Progenitor cell of endocrine pancreas (in vitro differentiated cells): ENCODE measurements at regions not wholly inside any gene's neighbourhood (a gene's known extent, or its start where the extent isn't known, plus 50 kb on each side); places are given as distances from the start of the nearest gene placed in this dataset.

Experiments
- DNase-seq: peaks from one replicate; pipeline ENCODE4 v3.0.0; 2021; ENCODE audit warnings: low spot score; ENCODE audit not compliant: unreplicated experiment
- H3K27ac Mint-ChIP-seq: 2 replicates; pipeline ENCODE4 v1.8.0; 2021; ENCODE audit warnings: mild to moderate bottlenecking, moderate library complexity, mixed read lengths
- H3K27me3 Mint-ChIP-seq: 2 replicates; pipeline ENCODE4 v1.8.0; 2021; ENCODE audit warnings: mixed read lengths
- H3K36me3 Mint-ChIP-seq: 2 replicates; pipeline ENCODE4 v1.8.0; 2022; ENCODE audit warnings: mixed read lengths; ENCODE audit not compliant: insufficient read depth
- H3K4me1 Mint-ChIP-seq: 2 replicates; pipeline ENCODE4 v1.8.0; 2021; ENCODE audit warnings: low read depth, mixed read lengths
- H3K4me3 Mint-ChIP-seq: 2 replicates; pipeline ENCODE4 v1.8.0; 2021; ENCODE audit warnings: low read depth, mild to moderate bottlenecking, moderate library complexity, mixed read lengths
- H3K9me3 Mint-ChIP-seq: 2 replicates; pipeline ENCODE4 v1.8.0; 2021; ENCODE audit warnings: low read depth, mixed read lengths
- TF ChIP-seq, protein P1 (sequence below): fragments of 200-600 bp; sonication (generic); IDR thresholded peaks from one replicate; pipeline ENCODE4 v1.5.0; 2021; ENCODE audit warnings: antibody characterized with exemption, mild to moderate bottlenecking; ENCODE audit not compliant: unreplicated experiment

DNA sequence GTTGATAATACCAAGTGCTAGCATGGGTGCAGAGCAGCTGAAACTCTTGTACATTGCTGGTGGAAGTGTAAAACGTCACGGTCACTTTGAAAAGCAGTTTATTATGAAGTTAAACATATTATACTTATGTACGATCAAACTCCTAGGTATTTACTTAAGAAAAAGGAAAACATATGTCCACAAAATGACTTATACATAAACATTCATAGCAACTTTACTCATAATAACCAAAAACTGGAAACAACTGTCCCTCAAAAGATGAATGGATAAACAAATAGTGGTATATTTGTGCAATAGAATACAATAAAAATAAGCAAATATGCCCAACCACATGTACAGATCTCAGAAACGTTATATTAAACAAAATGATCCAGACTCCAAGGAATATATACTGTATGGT is 92.3 kb upstream of the TRIO start:
- H3K4me3 Mint-ChIP-seq = no peak overlapping the region
- TF ChIP-seq, protein P1, sequence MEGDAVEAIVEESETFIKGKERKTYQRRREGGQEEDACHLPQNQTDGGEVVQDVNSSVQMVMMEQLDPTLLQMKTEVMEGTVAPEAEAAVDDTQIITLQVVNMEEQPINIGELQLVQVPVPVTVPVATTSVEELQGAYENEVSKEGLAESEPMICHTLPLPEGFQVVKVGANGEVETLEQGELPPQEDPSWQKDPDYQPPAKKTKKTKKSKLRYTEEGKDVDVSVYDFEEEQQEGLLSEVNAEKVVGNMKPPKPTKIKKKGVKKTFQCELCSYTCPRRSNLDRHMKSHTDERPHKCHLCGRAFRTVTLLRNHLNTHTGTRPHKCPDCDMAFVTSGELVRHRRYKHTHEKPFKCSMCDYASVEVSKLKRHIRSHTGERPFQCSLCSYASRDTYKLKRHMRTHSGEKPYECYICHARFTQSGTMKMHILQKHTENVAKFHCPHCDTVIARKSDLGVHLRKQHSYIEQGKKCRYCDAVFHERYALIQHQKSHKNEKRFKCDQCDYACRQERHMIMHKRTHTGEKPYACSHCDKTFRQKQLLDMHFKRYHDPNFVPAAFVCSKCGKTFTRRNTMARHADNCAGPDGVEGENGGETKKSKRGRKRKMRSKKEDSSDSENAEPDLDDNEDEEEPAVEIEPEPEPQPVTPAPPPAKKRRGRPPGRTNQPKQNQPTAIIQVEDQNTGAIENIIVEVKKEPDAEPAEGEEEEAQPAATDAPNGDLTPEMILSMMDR = no peak
- DNase-seq = no peak

DNA sequence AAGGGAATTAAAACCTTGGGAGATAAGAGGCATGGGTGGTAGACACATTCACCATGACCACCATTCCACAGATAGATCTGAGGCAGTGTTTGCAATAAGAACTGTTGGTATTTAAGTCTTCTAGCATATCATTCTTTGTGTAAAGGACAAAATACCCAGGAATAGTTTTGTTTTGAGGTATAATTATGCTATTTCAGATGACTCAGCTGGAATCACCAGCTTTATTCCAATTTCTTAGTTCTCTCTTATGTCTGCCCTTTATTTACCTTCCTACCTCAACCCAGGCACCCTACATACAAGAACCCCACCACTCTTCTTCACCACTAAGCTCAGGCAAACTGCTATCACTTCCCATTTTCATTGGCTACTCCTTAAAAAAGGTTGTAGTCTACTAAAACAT is 94.7 kb upstream of the TRIO start:
- Mint-ChIP-seq H3K27me3 (peaks cover 2% of the 10 kb centered on the region), H3K9me3 (peaks cover 4% of the 10 kb centered on the region), H3K27ac (no peak overlapping the region), H3K36me3 (no peaks in the 10 kb centered on the region), H3K4me1 (no peaks in the 10 kb centered on the region), H3K4me3 (no peak overlapping the region)
- TF ChIP-seq, protein P1 = no peak
- no peak for DNase-seq

More for the DNA sequence above, 92.3 kb upstream of the TRIO start:
- Mint-ChIP-seq H3K27me3 (peaks cover 2% of the 10 kb centered on the region), H3K36me3 (no peaks in the 10 kb centered on the region), H3K27ac (no peak overlapping the region), H3K9me3 (peaks cover 4% of the 10 kb centered on the region), H3K4me1 (no peaks in the 10 kb centered on the region)

DNA sequence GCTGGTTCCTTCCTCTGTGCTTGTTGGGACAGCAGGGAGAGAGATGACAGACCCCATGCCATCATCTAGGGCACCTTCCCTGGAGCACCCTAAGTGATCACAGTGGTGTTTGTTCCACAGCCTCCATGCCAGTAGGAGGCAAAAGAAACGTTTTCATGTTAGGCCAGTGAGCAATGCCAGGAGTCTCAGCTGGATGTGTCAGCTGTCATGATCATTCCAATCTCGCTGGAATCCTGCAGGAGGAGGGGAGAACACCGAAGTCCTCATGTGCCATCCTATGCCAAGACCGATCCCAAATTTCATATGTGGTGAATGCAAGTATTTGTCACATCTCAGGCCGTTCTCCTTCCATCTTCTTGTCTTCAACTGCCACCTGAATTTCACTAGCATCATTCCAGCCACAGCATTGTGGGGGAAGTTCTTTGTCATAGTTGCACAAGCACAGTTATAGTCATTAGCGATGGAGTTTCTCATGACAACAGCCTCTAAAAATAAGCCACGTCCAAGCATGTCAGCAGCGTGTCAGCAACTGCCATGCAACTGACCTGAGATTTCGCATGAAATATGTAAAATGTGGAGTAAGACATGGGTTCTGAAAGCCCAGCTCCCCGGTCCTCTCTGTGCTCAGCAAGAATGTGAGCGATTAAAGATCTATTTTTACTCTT is 97.2 kb upstream of the DNAH5 start:
- H3K9me3 Mint-ChIP-seq = no peaks in the 10 kb centered on the region
- TF ChIP-seq, protein P1 = no peak
- H3K36me3 Mint-ChIP-seq = no peaks in the 10 kb centered on the region
- H3K27ac Mint-ChIP-seq = no peak overlapping the region
- H3K27me3 Mint-ChIP-seq = peaks cover 17% of the 10 kb centered on the region
- peaks cover 16% of the 10 kb centered on the region for H3K4me1 Mint-ChIP-seq
- no peak overlapping the region for H3K4me3 Mint-ChIP-seq
- DNase-seq = no peak

DNA sequence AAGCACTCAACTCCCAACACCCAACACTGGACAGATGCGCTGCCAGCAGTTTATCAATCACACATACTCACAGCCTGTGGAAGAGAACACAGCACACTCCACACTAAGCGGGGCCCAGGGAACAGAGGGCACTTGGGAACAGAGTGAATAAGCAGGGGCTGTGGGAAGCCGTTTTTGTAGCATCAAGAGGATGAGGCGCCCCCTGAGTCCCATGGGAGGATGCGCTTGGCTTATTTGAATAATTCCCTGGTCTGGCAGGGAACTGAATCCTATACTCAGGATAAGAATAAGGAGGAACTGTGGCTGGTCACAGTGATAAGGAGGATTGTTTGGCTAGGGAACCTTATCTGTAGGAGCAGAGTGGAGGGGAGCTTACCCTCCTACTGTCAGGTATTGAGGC is 96.1 kb upstream of the DNAH5 start:
- H3K27ac Mint-ChIP-seq = no peak overlapping the region
- H3K9me3 Mint-ChIP-seq = no peaks in the 10 kb centered on the region
- no peak overlapping the region for H3K4me3 Mint-ChIP-seq
- TF ChIP-seq, protein P1 = no peak
- H3K36me3 Mint-ChIP-seq = no peaks in the 10 kb centered on the region
- DNase-seq = no peak
- peaks cover 25% of the 10 kb centered on the region for H3K4me1 Mint-ChIP-seq
- H3K27me3 Mint-ChIP-seq = peaks cover 15% of the 10 kb centered on the region

DNA sequence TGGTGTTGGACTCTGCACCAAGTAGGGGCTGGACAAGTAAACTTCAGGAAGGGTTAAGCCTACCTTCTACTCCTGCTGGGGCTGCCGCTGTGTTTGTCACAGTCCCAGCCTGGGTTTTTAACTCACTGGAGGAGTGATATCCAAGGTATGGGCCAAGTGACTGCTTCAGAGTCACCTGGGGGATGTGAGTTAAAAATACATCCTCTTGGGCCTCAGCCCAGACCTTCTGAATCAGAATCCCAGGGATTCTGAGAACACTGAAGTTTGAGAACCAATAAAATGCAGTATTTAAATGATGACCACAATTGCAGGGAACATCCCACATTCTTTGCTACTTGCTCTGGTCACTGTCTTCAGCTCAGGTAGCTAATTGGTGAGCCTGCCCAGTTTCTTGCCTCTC is 95.1 kb upstream of the DNAH5 start:
- TF ChIP-seq, protein P1 = no peak
- peaks cover 26% of the 10 kb centered on the region for H3K4me1 Mint-ChIP-seq
- H3K9me3 Mint-ChIP-seq = no peaks in the 10 kb centered on the region
- H3K36me3 Mint-ChIP-seq = no peaks in the 10 kb centered on the region
- DNase-seq = no peak
- H3K27me3 Mint-ChIP-seq = peaks cover 15% of the 10 kb centered on the region
- no peak overlapping the region for H3K27ac Mint-ChIP-seq
- no peak overlapping the region for H3K4me3 Mint-ChIP-seq
